ENCODE measurements at regions not wholly inside any gene's neighbourhood (a gene's known extent, or its start where the extent isn't known, plus 50 kb on each side); places are given as distances from the start of the nearest gene placed in this dataset.

GRCh38 chr9:124120272-124120671 is 108.7 kb downstream of the LHX2 start:
- no peak for TF ChIP-seq ZFP3 (CRISPR knock-in tag; IDR thresholded peaks at IDR 0.05)
- no peak for TF ChIP-seq PPARA (CRISPR knock-in tag; IDR thresholded peaks at IDR 0.05; ENCODE audit: borderline replicate concordance)
- no peak for TF ChIP-seq ESRRG (CRISPR knock-in tag; IDR thresholded peaks at IDR 0.05)
- TF ChIP-seq BACH2 (CRISPR knock-in tag; IDR thresholded peaks at IDR 0.05; ENCODE audit: borderline replicate concordance): no peak
- no peak for TF ChIP-seq CSRNP3 (CRISPR knock-in tag; IDR thresholded peaks at IDR 0.05)
- no peak for TF ChIP-seq PATZ1 (CRISPR knock-in tag; IDR thresholded peaks at IDR 0.05; ENCODE audit: borderline replicate concordance)
- TF ChIP-seq ISL1 (CRISPR knock-in tag; IDR thresholded peaks at IDR 0.05): no peak
- TF ChIP-seq RARB (CRISPR knock-in tag; IDR thresholded peaks at IDR 0.05): no peak
- no peak for TF ChIP-seq ZFP30 (CRISPR knock-in tag; IDR thresholded peaks at IDR 0.05)
- TF ChIP-seq ZNF565 (CRISPR knock-in tag; conservative IDR thresholded peaks at IDR 0.05; ENCODE audit: low read depth): no peak
